Stomach (tissue), 8 donors: ENCODE measurements at regions not wholly inside any gene's neighbourhood (a gene's known extent, or its start where the extent isn't known, plus 50 kb on each side); places are given as distances from the start of the nearest gene placed in this dataset.

Source experiments
- DNase-seq, 2 donors: peaks; one replicate each; pipeline versions ENCODE4 v3.0.0 to v3.0.0-alpha.2; 2013 to 2019
- H3K27ac ChIP-seq, 5 donors: fragments of 200-600 bp in 4 of 5; sonication (generic) in 4 of 5; one replicate each; pipeline ENCODE4 v1.5.1; 2013 to 2019; ENCODE audit warnings: mild to moderate bottlenecking in 1 of 5, moderate library complexity in 1 of 5
- H3K27me3 ChIP-seq, 3 donors: fragments of 200-600 bp; sonication (generic); one replicate each; pipeline ENCODE4 v1.5.1; 2017 to 2019; ENCODE audit warnings: mixed run types in 1 of 3
- H3K36me3 ChIP-seq, 4 donors: fragments of 200-600 bp; sonication (generic); 1 replicate in 3 of 4; 2 replicates in 1 of 4; pipeline ENCODE4 v1.5.1; 2016 to 2019
- H3K4me1 ChIP-seq, 4 donors: fragments of 200-600 bp; sonication (generic); one replicate each; pipeline ENCODE4 v1.5.1; 2016 to 2019
- H3K4me3 ChIP-seq, 4 donors: fragments of 200-600 bp; sonication (generic) in 3 of 4; one replicate each; pipeline ENCODE4 v1.5.1; 2016 to 2019; ENCODE audit warnings: mild to moderate bottlenecking in 1 of 4
- H3K9me3 ChIP-seq, 4 donors: fragments of 200-600 bp; sonication (generic); one replicate each; pipeline ENCODE4 v1.5.1; 2016 to 2019
- EP300 ChIP-seq: sonication (generic); formaldehyde crosslinking; IDR thresholded peaks from one replicate; pipeline ENCODE4 v1.6.1; 2017; ENCODE audit warnings: antibody characterized with exemption
- POLR2A ChIP-seq, 4 donors: fragments of 450-650 bp; IDR thresholded peaks; one replicate each; pipeline ENCODE4 v1.6.1; 2016; ENCODE audit warnings: antibody characterized with exemption in 4 of 4, control low read depth in 2 of 4, mild to moderate bottlenecking in 1 of 4, moderate library complexity in 1 of 4
- POLR2AphosphoS5 ChIP-seq, 3 donors: sonication (generic); formaldehyde crosslinking; IDR thresholded peaks; one replicate each; pipeline ENCODE4 v1.6.1; 2016; ENCODE audit warnings: antibody characterized with exemption in 3 of 3
- WGBS, 5 donors: extraction: QIAGEN DNeasy Blood & Tissue Kit in 3 of 5; methylation state at CpG; one replicate each; pipeline versions ENCODE4 v1.1.5 to v1.1.7; 2013 to 2018; 5-methylcytosine and 5-hydroxymethylcytosine counted together
- intact Hi-C: fragments of 100-400 bp; cut with DNase I; formaldehyde crosslinking; loops from one replicate; pipeline ENCODE4 v1.15.1; 2023; ENCODE audit warnings: low total_unique reads
- TF ChIP-seq, protein P1 (sequence below), 7 experiments: fragments of 450-650 bp in 4 of 7; fragments of 200-600 bp in 3 of 7; sonication (generic) in 3 of 7; IDR thresholded peaks; one replicate each; pipeline ENCODE4 v1.5.1; 2016 to 2019; ENCODE audit warnings: antibody characterized with exemption in 7 of 7, control low read depth in 2 of 7, mild to moderate bottlenecking in 1 of 7
- donor health status: healthy with polysubstance abuse.
- donor health status: Bipolar disorder and iron deficiency.
- donor health status: healthy.

DNA sequence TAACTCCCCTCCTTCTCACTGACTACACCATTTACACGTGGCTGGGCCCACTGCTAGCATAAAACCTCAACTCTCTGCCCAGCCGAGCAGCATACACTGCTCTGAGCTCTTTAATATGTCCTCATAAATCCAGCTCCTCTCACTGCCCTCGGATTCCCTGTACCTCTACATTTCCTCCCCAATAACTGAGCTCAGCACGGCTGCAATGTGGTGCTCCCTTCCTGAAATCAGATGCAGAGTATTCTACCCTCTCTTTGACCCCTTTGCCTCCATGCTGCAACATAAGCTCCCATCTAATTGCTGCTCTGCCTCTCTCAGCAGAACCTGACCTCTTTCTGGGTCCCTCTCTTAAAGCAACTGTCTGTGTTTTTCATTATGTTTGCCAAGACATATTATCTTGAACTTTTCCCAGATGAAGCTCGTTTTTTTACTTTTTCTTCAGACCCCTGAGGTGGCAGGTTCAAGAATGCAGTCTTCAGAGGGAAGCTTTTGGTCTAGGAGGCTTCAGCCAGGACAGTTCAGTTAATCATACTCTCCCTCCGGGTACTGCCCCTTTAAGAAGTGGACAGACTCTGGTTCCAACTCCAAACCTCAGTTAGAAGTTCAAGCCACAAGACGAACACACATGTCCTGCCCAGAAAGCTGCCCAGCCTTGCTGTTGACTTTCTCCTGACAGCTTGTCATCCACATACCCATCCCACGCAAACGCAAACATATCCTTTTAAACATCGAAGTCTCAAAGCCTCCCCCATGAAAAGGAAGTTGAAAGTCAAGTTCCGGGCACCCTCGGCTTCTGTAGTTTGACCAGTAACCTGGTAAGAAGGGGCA is 81.1 kb upstream of the NEO1 start:
- Histone ChIP-seq H3K4me1 (peaks cover 0 to 10% (median 0%) of the 10 kb centered on the region in 4 donors), H3K27me3 (no peaks in the 10 kb centered on the region), H3K27ac (peak overlapping the region in 2 of 5 donors; percentile 1 to 41), H3K36me3 (no peaks in the 10 kb centered on the region), H3K4me3 (peak overlapping the region in 3 of 4 donors; percentile 12 to 22 (median 14)), H3K9me3 (no peaks in the 10 kb centered on the region)
- TF ChIP-seq, protein P1, sequence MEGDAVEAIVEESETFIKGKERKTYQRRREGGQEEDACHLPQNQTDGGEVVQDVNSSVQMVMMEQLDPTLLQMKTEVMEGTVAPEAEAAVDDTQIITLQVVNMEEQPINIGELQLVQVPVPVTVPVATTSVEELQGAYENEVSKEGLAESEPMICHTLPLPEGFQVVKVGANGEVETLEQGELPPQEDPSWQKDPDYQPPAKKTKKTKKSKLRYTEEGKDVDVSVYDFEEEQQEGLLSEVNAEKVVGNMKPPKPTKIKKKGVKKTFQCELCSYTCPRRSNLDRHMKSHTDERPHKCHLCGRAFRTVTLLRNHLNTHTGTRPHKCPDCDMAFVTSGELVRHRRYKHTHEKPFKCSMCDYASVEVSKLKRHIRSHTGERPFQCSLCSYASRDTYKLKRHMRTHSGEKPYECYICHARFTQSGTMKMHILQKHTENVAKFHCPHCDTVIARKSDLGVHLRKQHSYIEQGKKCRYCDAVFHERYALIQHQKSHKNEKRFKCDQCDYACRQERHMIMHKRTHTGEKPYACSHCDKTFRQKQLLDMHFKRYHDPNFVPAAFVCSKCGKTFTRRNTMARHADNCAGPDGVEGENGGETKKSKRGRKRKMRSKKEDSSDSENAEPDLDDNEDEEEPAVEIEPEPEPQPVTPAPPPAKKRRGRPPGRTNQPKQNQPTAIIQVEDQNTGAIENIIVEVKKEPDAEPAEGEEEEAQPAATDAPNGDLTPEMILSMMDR (IDR thresholded peaks at IDR 0.05) = no peak
- TF ChIP-seq EP300 (no peak), POLR2AphosphoS5 (IDR thresholded peaks at IDR 0.05) (no peak), POLR2A (IDR thresholded peaks at IDR 0.05) (no peak)
- peak in 1 of 2 donors; percentile 32 for DNase-seq
- 18 to 33% (median 32%) methylated on average over 12 of the region's 12 CpGs for WGBS, 5 donors
- intact Hi-C loops = no loop called here

DNA sequence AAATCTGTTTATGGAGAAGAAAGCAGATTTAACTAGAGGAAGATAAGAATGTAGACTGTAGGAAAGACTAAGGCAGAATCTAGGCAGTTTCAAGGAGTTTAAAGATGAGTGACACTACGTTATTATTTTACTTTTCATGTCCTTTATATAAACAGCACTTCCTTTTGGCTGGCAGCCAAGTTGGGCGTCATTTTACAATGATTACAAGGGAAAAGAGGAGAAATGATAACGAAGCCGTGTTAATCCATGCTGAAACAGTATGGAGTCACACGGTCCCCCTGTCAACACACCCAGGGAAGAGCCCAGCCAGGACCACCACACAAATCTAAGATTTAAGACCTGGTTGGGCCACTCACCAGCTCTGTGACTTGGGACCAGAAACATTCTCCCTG is 83.7 kb upstream of the NEO1 start:
- Histone ChIP-seq H3K4me1 (peaks cover 0 to 10% (median 0%) of the 10 kb centered on the region in 4 donors), H3K4me3 (no peak overlapping the region), H3K27me3 (peaks cover 0 to 1% (median 0%) of the 10 kb centered on the region in 3 donors), H3K9me3 (peaks cover 0 to 2% (median 0%) of the 10 kb centered on the region in 4 donors), H3K27ac (no peak overlapping the region), H3K36me3 (no peaks in the 10 kb centered on the region)
- TF ChIP-seq EP300 (no peak), POLR2A (IDR thresholded peaks at IDR 0.05) (no peak), POLR2AphosphoS5 (IDR thresholded peaks at IDR 0.05) (no peak)
- TF ChIP-seq, protein P1 (IDR thresholded peaks at IDR 0.05) = no peak
- 16 to 30% (median 18%) methylated on average over 5 of the region's 5 CpGs for WGBS, 5 donors
- intact Hi-C loops = no loop called here
- peak; percentile 35 to 41 for DNase-seq

DNA sequence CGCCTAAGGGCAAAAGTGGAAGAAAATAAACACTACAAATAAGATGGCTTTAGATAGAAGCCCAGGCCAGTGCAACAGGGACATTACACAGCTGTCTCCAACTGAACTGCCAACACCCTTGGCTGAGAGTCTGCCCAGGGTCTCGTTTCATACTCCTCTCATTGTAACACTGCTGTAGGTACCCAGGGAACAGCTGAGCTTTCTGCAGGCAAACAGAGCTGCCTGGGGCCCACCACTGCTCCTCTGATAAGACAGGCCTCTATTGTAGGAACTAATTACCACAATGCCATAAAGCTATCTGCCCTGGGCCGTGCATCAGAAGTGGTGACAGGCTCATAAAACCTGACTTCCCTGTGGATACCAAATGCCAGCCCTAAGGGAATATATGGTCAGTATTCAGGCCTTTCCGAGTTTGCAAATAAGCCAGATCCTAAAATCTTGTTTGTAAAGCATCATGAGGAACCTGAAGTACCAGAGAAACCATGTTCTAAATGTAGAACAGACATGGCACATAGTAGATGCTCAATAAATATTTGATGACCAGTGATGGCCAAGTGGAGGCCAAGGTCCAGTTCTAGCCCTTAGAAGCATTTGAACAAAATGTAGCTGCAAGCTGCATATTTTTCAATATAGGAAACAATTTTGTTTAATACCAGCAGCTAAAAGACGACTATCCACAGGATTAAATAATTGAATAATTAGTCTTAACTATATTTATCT is 84.3 kb upstream of the NEO1 start:
- H3K4me1 ChIP-seq = peaks cover 0 to 10% (median 0%) of the 10 kb centered on the region in 4 donors
- WGBS, 5 donors = 49 to 57% (median 55%) methylated on average over 5 of the region's 5 CpGs
- H3K9me3 ChIP-seq = peaks cover 0 to 7% (median 2%) of the 10 kb centered on the region in 4 donors
- peak in 1 of 2 donors; percentile 13 for DNase-seq
- peaks cover 0 to 4% (median 0%) of the 10 kb centered on the region in 3 donors for H3K27me3 ChIP-seq
- intact Hi-C loops = no loop called here
- TF ChIP-seq POLR2AphosphoS5 (IDR thresholded peaks at IDR 0.05) (no peak), EP300 (no peak), POLR2A (IDR thresholded peaks at IDR 0.05) (no peak)
- TF ChIP-seq, protein P1 (IDR thresholded peaks at IDR 0.05) = no peak
- no peaks in the 10 kb centered on the region for H3K36me3 ChIP-seq
- no peak overlapping the region for H3K27ac ChIP-seq
- H3K4me3 ChIP-seq = no peak overlapping the region

DNA sequence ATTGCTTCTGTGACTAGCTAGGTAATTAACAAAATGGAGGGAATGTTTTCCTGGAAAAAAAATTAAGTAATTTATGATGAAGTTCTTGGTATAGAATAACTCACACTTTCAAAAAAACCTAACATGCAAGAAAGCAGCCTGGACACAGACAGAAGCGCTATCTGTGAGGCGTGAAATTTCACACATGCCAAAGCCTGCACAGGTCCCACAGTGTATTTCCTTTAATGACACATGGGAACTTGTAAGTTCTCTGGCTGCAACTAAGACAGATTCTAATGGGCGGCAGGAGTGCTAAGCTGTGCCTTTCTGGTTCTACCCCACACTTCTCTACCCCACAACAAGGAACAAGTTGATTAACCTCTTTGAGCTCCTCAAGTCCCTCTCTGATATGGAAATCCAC is 84.9 kb upstream of the NEO1 start:
- Histone ChIP-seq H3K27me3 (peaks cover 0 to 4% (median 0%) of the 10 kb centered on the region in 3 donors), H3K27ac (no peak overlapping the region), H3K9me3 (peaks cover 0 to 11% (median 4%) of the 10 kb centered on the region in 4 donors), H3K36me3 (no peaks in the 10 kb centered on the region), H3K4me3 (no peak overlapping the region), H3K4me1 (peaks cover 0 to 10% (median 0%) of the 10 kb centered on the region in 4 donors)
- TF ChIP-seq EP300 (no peak), POLR2AphosphoS5 (IDR thresholded peaks at IDR 0.05) (no peak), POLR2A (IDR thresholded peaks at IDR 0.05) (no peak)
- TF ChIP-seq, protein P1 (IDR thresholded peaks at IDR 0.05) = no peak
- 62 to 77% (median 62%) methylated on average over 3 of the region's 3 CpGs for WGBS, 5 donors
- intact Hi-C loops = no loop called here
- DNase-seq = no peak
